OCI-LY7 (cell line): ENCODE measurements at regions not wholly inside any gene's neighbourhood (a gene's known extent, or its start where the extent isn't known, plus 50 kb on each side); places are given as distances from the start of the nearest gene placed in this dataset.

Source experiments
- BruUV-seq: library from RNA; stranded (reverse); fragments of 400-500 nt; replicated peaks from 2 replicates; lab custom pipeline; 2021; lab: Mats Ljungman, UMichigan
- CTCF ChIA-PET: fragments of 300-600 bp; sonication (Branson Sonifier 250); formaldehyde crosslinking; loops from one replicate; lab custom pipeline; 2022; ENCODE audit warnings: antibody characterized with exemption; ENCODE audit not compliant: unreplicated experiment; lab: Charles Lee
- POLR2A ChIA-PET: fragments of 300-600 bp; sonication (Branson Sonifier 250); formaldehyde crosslinking; loops from one replicate; lab custom pipeline; 2022; ENCODE audit warnings: antibody characterized with exemption; lab: Charles Lee
- DNase-seq: peaks from one replicate; pipeline ENCODE4 v3.0.0-alpha.2; 2015; ENCODE audit warnings: low spot score
- H2AFZ ChIP-seq: fragments of 200-600 bp; sonication (generic), shearing (Covaris generic); 2 replicates; pipeline ENCODE4 v1.6.1; 2014; ENCODE audit warnings: mild to moderate bottlenecking, antibody characterized with exemption, low read length, moderate library complexity
- H3K27ac ChIP-seq: fragments of 200-600 bp; sonication (generic); 2 replicates; pipeline ENCODE4 v1.5.1; 2014; ENCODE audit warnings: mixed run types, low read depth, mild to moderate bottlenecking, moderate library complexity, low read length, inconsistent platforms; ENCODE audit not compliant: poor library complexity, severe bottlenecking
- H3K36me3 ChIP-seq: fragments of 200-600 bp; sonication (generic); 2 replicates; pipeline ENCODE4 v1.6.1; 2014; ENCODE audit warnings: mild to moderate bottlenecking, antibody characterized with exemption, low read length, moderate library complexity, mixed read lengths; ENCODE audit not compliant: insufficient read depth
- H3K4me1 ChIP-seq: fragments of 200-600 bp; sonication (generic); 2 replicates; pipeline ENCODE4 v1.5.1; 2014; ENCODE audit warnings: mild to moderate bottlenecking, low read length; ENCODE audit not compliant: insufficient read depth, poor library complexity, severe bottlenecking
- H3K4me2 ChIP-seq: fragments of 200-600 bp; sonication (generic); 2 replicates; pipeline ENCODE4 v1.6.1; 2014; ENCODE audit warnings: mild to moderate bottlenecking, low read length
- H3K4me3 ChIP-seq: fragments of 200-600 bp; sonication (generic); 2 replicates; pipeline ENCODE4 v1.5.1; 2014; ENCODE audit warnings: mild to moderate bottlenecking, low read depth, low read length; ENCODE audit not compliant: poor library complexity, severe bottlenecking
- H3K79me2 ChIP-seq: fragments of 200-600 bp; sonication (generic); 2 replicates; pipeline ENCODE4 v1.6.1; 2016; ENCODE audit warnings: low read depth, mild to moderate bottlenecking, low read length, moderate library complexity, mixed read lengths; ENCODE audit not compliant: insufficient read depth
- H3K9me2 ChIP-seq: fragments of 200-600 bp; sonication (generic); 2 replicates; pipeline ENCODE4 v1.6.1; 2016; ENCODE audit warnings: mild to moderate bottlenecking, low read length, mixed read lengths; ENCODE audit not compliant: insufficient read depth
- H3K9me3 ChIP-seq: fragments of 200-600 bp; sonication (generic); 2 replicates; pipeline ENCODE4 v1.6.1; 2014; ENCODE audit warnings: mild to moderate bottlenecking, mixed run types, low read length, mixed read lengths
- H4K20me1 ChIP-seq: fragments of 200-600 bp; sonication (generic); 2 replicates; pipeline ENCODE4 v1.6.1; 2014; ENCODE audit warnings: mild to moderate bottlenecking, antibody characterized with exemption, low read length, moderate library complexity, mixed read lengths; ENCODE audit not compliant: insufficient read depth
- CTCF ChIP-seq: fragments of 200-600 bp; sonication (generic); conservative IDR thresholded peaks from 2 replicates; pipeline ENCODE4 v1.5.1; 2014; ENCODE audit warnings: mild to moderate bottlenecking, antibody characterized with exemption, low read length, moderate library complexity, mixed read lengths
- EZH2phosphoT487 ChIP-seq: fragments of 200-600 bp; sonication (generic); IDR thresholded peaks from 2 replicates; pipeline ENCODE4 v1.6.1; 2018; ENCODE audit warnings: low read depth, borderline replicate concordance, mild to moderate bottlenecking, mixed run types, antibody characterized with exemption, low read length, moderate library complexity, mixed read lengths
- intact Hi-C: fragments of 100-400 bp; cut with micrococcal nuclease; formaldehyde crosslinking; loops from one replicate; pipeline ENCODE4 v1.10.0; 2022; ENCODE audit not compliant: unreplicated experiment

DNA sequence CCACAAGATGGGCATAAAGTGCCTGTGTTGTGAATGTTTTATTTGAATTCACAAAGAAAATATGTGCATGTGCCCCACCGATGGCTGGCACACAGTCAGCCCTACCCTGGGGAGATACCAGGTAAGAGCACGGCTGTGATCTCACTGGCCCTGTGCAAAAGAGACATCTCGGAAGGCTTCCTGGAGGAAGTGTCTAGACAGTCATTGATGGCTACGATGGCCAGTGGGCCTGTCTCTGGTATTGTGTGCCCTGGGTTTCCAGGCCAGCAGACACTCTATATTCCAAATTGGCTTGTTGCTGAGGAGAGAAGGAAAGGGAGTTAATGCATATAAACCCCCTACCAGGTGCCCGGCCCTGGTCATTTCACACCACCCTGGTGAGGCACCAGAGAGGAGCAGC lies 211.7 kb downstream of the GLI2 start:
- Histone ChIP-seq H3K9me3 (no peaks in the 10 kb centered on the region), H4K20me1 (no peaks in the 10 kb centered on the region), H3K4me3 (no peak overlapping the region), H3K36me3 (no peaks in the 10 kb centered on the region), H3K4me1 (peaks cover 35% of the 10 kb centered on the region), H3K9me2 (no peaks in the 10 kb centered on the region), H2AFZ (no peak overlapping the region), H3K4me2 (no peak overlapping the region), H3K27ac (no peak overlapping the region), H3K79me2 (no peaks in the 10 kb centered on the region)
- no TSS peak for BruUV-seq
- ChIA-PET CTCF (no interaction called here), POLR2A (no interaction called here)
- TF ChIP-seq EZH2phosphoT487: no peak
- TF ChIP-seq CTCF: no peak
- no peak for DNase-seq
- intact Hi-C loops: no loop called here

DNA sequence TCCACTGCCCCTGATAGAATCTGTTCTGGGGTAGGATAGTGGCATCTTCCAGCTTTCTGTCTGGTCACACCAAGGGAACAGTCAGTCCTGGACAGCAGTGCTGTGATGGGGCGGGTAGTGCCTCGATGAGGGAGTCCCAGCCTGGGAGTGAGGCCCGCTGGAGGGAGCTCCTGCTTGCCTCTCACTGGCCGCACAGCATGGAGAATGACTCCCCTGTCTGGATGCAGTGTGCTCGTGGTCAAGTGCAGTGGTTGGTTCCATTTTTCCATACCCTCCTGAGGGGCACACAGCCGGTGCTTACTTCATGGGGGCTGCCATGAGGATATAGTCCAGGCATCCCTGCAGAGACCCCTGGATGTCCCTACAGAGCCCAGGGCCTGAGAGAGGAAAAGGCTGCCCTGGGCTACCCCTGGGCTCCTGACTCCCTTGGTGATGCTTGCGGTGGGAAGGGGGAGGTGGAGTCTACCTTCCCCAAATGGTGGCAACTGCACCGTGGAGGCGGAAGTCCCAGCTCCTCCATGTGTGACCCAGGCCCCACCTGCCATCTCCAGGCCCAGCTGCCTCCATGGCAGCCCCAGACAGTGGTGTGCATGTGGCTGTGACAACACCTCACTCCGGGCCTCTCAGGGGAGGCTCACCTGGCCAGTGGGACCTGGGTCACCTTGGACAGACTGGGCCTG lies 212.5 kb downstream of the GLI2 start:
- BruUV-seq: no TSS peak
- no peaks in the 10 kb centered on the region for H3K79me2 ChIP-seq
- no peak for TF ChIP-seq CTCF
- no peak for TF ChIP-seq EZH2phosphoT487
- intact Hi-C loops: no loop called here
- POLR2A ChIA-PET: no interaction called here
- no peaks in the 10 kb centered on the region for H3K36me3 ChIP-seq
- no peaks in the 10 kb centered on the region for H3K9me3 ChIP-seq
- H3K4me1 ChIP-seq: peaks cover 35% of the 10 kb centered on the region
- H3K9me2 ChIP-seq: no peaks in the 10 kb centered on the region
- CTCF ChIA-PET: no interaction called here
- peak overlapping the region; percentile 79 for H3K27ac ChIP-seq
- no peak overlapping the region; the same call in 1 of the 2 replicates for H2AFZ ChIP-seq
- H4K20me1 ChIP-seq: no peaks in the 10 kb centered on the region
- peak; percentile 52 for DNase-seq
- no peak overlapping the region for H3K4me3 ChIP-seq
- H3K4me2 ChIP-seq: peak overlapping the region; percentile 59

GRCh38 chr2:120948662-120949011 lies 213.0 kb downstream of the GLI2 start:
- Histone ChIP-seq H3K9me2 (no peaks in the 10 kb centered on the region), H3K4me2 (peak overlapping the region; percentile 59), H3K9me3 (no peaks in the 10 kb centered on the region), H3K79me2 (no peaks in the 10 kb centered on the region), H3K4me1 (peaks cover 35% of the 10 kb centered on the region), H3K4me3 (no peak overlapping the region), H2AFZ (no peak overlapping the region; the same call in 1 of the 2 replicates), H4K20me1 (no peaks in the 10 kb centered on the region), H3K27ac (peak overlapping the region; percentile 79), H3K36me3 (no peaks in the 10 kb centered on the region)
- BruUV-seq: no TSS peak
- DNase-seq: no peak
- CTCF ChIA-PET: no interaction called here
- POLR2A ChIA-PET: no interaction called here
- intact Hi-C loops: no loop called here
- TF ChIP-seq CTCF: no peak
- no peak for TF ChIP-seq EZH2phosphoT487
